ENCODE measurements at regions not wholly inside any gene's neighbourhood (a gene's known extent, or its start where the extent isn't known, plus 50 kb on each side); places are given as distances from the start of the nearest gene placed in this dataset.
A peak's percentile ranks its signal among the peaks of the same experiment; 100 is the strongest.

DNA sequence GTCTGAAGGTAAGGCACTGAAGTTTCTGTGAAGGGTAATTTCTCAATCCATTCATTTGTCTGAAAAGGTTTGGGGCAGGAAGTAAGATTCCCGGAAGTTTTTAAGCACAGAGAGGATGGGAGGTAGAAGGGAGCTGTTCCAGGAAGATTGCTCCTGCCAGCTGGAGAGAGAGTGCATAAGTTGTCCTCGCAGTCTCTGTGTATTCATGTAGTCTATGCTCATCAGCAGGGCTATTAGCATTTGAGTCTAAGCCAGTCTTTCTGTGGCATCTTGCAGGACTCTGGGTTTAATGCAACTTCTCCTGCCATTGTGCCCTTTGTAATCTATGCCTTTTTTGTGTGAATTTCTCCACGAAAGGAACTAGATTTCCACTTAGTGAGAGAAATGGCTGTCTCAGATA, 140.8 kb upstream of the FGGY start:
- H2AFZ ChIP-seq: no peak overlapping the region
- TF ChIP-seq, protein P1, sequence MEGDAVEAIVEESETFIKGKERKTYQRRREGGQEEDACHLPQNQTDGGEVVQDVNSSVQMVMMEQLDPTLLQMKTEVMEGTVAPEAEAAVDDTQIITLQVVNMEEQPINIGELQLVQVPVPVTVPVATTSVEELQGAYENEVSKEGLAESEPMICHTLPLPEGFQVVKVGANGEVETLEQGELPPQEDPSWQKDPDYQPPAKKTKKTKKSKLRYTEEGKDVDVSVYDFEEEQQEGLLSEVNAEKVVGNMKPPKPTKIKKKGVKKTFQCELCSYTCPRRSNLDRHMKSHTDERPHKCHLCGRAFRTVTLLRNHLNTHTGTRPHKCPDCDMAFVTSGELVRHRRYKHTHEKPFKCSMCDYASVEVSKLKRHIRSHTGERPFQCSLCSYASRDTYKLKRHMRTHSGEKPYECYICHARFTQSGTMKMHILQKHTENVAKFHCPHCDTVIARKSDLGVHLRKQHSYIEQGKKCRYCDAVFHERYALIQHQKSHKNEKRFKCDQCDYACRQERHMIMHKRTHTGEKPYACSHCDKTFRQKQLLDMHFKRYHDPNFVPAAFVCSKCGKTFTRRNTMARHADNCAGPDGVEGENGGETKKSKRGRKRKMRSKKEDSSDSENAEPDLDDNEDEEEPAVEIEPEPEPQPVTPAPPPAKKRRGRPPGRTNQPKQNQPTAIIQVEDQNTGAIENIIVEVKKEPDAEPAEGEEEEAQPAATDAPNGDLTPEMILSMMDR (IDR thresholded peaks at IDR 0.05): no peak

GRCh38 chr1:59156526-59157199, 140.2 kb upstream of the FGGY start:
- no peak overlapping the region for H3K9ac ChIP-seq
- H3K27me3 ChIP-seq (ENCODE audit: control insufficient read depth, insufficient read depth, low read length): no peaks in the 10 kb centered on the region
- H3K27ac ChIP-seq: no peak overlapping the region
- H3K4me3 ChIP-seq (ENCODE audit: low read depth, low read length): no peak overlapping the region
- peaks cover 4% of the 10 kb centered on the region for H3K9me3 ChIP-seq (ENCODE audit: control insufficient read depth, low read length)
- no peaks in the 10 kb centered on the region for H3K4me1 ChIP-seq
- TF ChIP-seq, protein P1 (IDR thresholded peaks at IDR 0.05): no peak
- peak overlapping the region; percentile 28 for H2AFZ ChIP-seq
- H3K36me3 ChIP-seq (ENCODE audit: control insufficient read depth, insufficient read depth, low read length): no peaks in the 10 kb centered on the region
- H3K79me2 ChIP-seq: no peaks in the 10 kb centered on the region
- no peak overlapping the region for H3K4me2 ChIP-seq (ENCODE audit: low read length)

More for the DNA sequence above, 140.8 kb upstream of the FGGY start:
- Histone ChIP-seq H3K9me3 (ENCODE audit: control insufficient read depth, low read length) (peaks cover 4% of the 10 kb centered on the region), H3K4me3 (ENCODE audit: low read depth, low read length) (no peak overlapping the region), H3K27ac (no peak overlapping the region), H3K4me2 (ENCODE audit: low read length) (no peak overlapping the region), H3K27me3 (ENCODE audit: control insufficient read depth, insufficient read depth, low read length) (no peaks in the 10 kb centered on the region), H3K4me1 (no peaks in the 10 kb centered on the region), H3K36me3 (ENCODE audit: control insufficient read depth, insufficient read depth, low read length) (no peaks in the 10 kb centered on the region), H3K9ac (no peak overlapping the region), H3K79me2 (no peaks in the 10 kb centered on the region)

DNA sequence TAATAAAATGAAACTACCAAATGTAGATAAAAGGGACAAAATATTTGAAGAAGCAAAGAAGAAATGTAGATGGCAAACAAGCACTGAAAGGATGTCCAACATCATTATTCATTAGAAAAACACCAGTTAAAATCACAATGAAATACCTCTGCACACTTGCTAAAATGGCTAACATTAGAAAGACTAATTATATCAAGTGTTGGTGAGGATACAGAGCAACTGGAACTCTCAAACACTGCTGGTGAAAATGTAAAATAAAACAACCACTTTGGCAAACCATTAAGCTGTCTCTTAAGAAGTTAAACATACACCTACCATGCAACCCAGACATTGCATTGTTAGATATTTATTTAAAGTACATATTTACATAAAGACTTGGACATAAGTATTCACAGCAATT, 138.6 kb upstream of the FGGY start:
- TF ChIP-seq, protein P1 (IDR thresholded peaks at IDR 0.05): no peak
- Histone ChIP-seq H2AFZ (no peak overlapping the region), H3K4me3 (ENCODE audit: low read depth, low read length) (no peak overlapping the region), H3K36me3 (ENCODE audit: control insufficient read depth, insufficient read depth, low read length) (no peaks in the 10 kb centered on the region), H3K27ac (no peak overlapping the region), H3K9ac (no peak overlapping the region), H3K4me2 (ENCODE audit: low read length) (no peak overlapping the region), H3K4me1 (no peaks in the 10 kb centered on the region), H3K79me2 (no peaks in the 10 kb centered on the region), H3K27me3 (ENCODE audit: control insufficient read depth, insufficient read depth, low read length) (no peaks in the 10 kb centered on the region), H3K9me3 (ENCODE audit: control insufficient read depth, low read length) (peaks cover 4% of the 10 kb centered on the region)

- Histone ChIP-seq H3K9me3 (ENCODE audit: control insufficient read depth, low read length) (peaks cover 4% of the 10 kb centered on the region), H3K36me3 (ENCODE audit: control insufficient read depth, insufficient read depth, low read length) (no peaks in the 10 kb centered on the region), H3K4me2 (ENCODE audit: low read length) (no peak overlapping the region), H3K4me3 (ENCODE audit: low read depth, low read length) (no peak overlapping the region), H3K9ac (no peak overlapping the region), H3K27ac (no peak overlapping the region), H3K79me2 (no peaks in the 10 kb centered on the region), H2AFZ (no peak overlapping the region), H3K27me3 (ENCODE audit: control insufficient read depth, insufficient read depth, low read length) (no peaks in the 10 kb centered on the region), H3K4me1 (no peaks in the 10 kb centered on the region)
- TF ChIP-seq, protein P1 (IDR thresholded peaks at IDR 0.05): no peak
Observed at GRCh38 chr1:59159557-59160203, 137.2 kb upstream of the FGGY start.

- no peak overlapping the region for H3K4me3 ChIP-seq (ENCODE audit: low read depth, low read length)
- H3K9ac ChIP-seq: no peak overlapping the region
- no peak overlapping the region for H3K4me2 ChIP-seq (ENCODE audit: low read length)
- no peaks in the 10 kb centered on the region for H3K79me2 ChIP-seq
- TF ChIP-seq, protein P1 (IDR thresholded peaks at IDR 0.05): no peak
- H3K9me3 ChIP-seq (ENCODE audit: control insufficient read depth, low read length): peaks cover 4% of the 10 kb centered on the region
- H2AFZ ChIP-seq: no peak overlapping the region
- no peaks in the 10 kb centered on the region for H3K27me3 ChIP-seq (ENCODE audit: control insufficient read depth, insufficient read depth, low read length)
- H3K4me1 ChIP-seq: no peaks in the 10 kb centered on the region
- no peaks in the 10 kb centered on the region for H3K36me3 ChIP-seq (ENCODE audit: control insufficient read depth, insufficient read depth, low read length)
- no peak overlapping the region for H3K27ac ChIP-seq
Observed at GRCh38 chr1:59161136-59161535, 135.8 kb upstream of the FGGY start.
